ENCODE measurements at regions not wholly inside any gene's neighbourhood (a gene's known extent, or its start where the extent isn't known, plus 50 kb on each side); places are given as distances from the start of the nearest gene placed in this dataset.

GRCh38 chr6:168784426-168784825, 343.4 kb downstream of the SMOC2 start:
- Histone ChIP-seq H3K4me3 (ENCODE audit: low read depth in 1 of 2, low read length in 2 of 2) (no peak overlapping the region), H3K9me3 (ENCODE audit: insufficient read depth, low read length, severe bottlenecking) (peaks cover 2% of the 10 kb centered on the region), H3K27me3 (ENCODE audit: insufficient read depth, low read length, poor library complexity) (no peaks in the 10 kb centered on the region), H3K36me3 (ENCODE audit: insufficient read depth, low read length) (no peaks in the 10 kb centered on the region), H3K79me2 (ENCODE audit: insufficient read depth, low read length) (no peaks in the 10 kb centered on the region), H3K9ac (ENCODE audit: low read depth, low read length) (no peak overlapping the region), H2AFZ (ENCODE audit: low read depth, low read length) (no peak overlapping the region), H4K20me1 (ENCODE audit: insufficient read depth, low read length) (no peaks in the 10 kb centered on the region), H3K27ac (ENCODE audit: low read length) (no peak overlapping the region), H3K4me2 (ENCODE audit: insufficient read depth, low read length) (no peak overlapping the region), H3K4me1 (ENCODE audit: insufficient read depth, low read length) (no peaks in the 10 kb centered on the region)
- TF ChIP-seq CTCF (IDR thresholded peaks at IDR 0.05; ENCODE audit: borderline replicate concordance, extremely low read depth, low read length, poor library complexity, severe bottlenecking) (no peak), EZH2 (IDR thresholded peaks at IDR 0.05; ENCODE audit: borderline replicate concordance, low read depth, low read length, severe bottlenecking) (no peak)
- no peak for ATAC-seq (ENCODE audit: insufficient read depth, low read depth)
- DNase-seq, result no peak

GRCh38 chr6:168783720-168784119, 342.7 kb downstream of the SMOC2 start:
- Histone ChIP-seq H4K20me1 (ENCODE audit: insufficient read depth, low read length) (no peaks in the 10 kb centered on the region), H3K27ac (ENCODE audit: low read length) (no peak overlapping the region), H3K36me3 (ENCODE audit: insufficient read depth, low read length) (no peaks in the 10 kb centered on the region), H2AFZ (ENCODE audit: low read depth, low read length) (no peak overlapping the region), H3K9ac (ENCODE audit: low read depth, low read length) (no peak overlapping the region), H3K27me3 (ENCODE audit: insufficient read depth, low read length, poor library complexity) (no peaks in the 10 kb centered on the region), H3K4me3 (ENCODE audit: low read depth in 1 of 2, low read length in 2 of 2) (no peak overlapping the region), H3K9me3 (ENCODE audit: insufficient read depth, low read length, severe bottlenecking) (peaks cover 2% of the 10 kb centered on the region), H3K4me2 (ENCODE audit: insufficient read depth, low read length) (no peak overlapping the region), H3K4me1 (ENCODE audit: insufficient read depth, low read length) (no peaks in the 10 kb centered on the region), H3K79me2 (ENCODE audit: insufficient read depth, low read length) (no peaks in the 10 kb centered on the region)
- no peak for DNase-seq
- TF ChIP-seq EZH2 (IDR thresholded peaks at IDR 0.05; ENCODE audit: borderline replicate concordance, low read depth, low read length, severe bottlenecking) (no peak), CTCF (IDR thresholded peaks at IDR 0.05; ENCODE audit: borderline replicate concordance, extremely low read depth, low read length, poor library complexity, severe bottlenecking) (no peak)
- no peak for ATAC-seq (ENCODE audit: insufficient read depth, low read depth)

GRCh38 chr6:168782187-168782751, 341.3 kb downstream of the SMOC2 start:
- Histone ChIP-seq H3K36me3 (ENCODE audit: insufficient read depth, low read length) (no peaks in the 10 kb centered on the region), H3K4me3 (ENCODE audit: low read depth in 1 of 2, low read length in 2 of 2) (no peak overlapping the region), H3K27me3 (ENCODE audit: insufficient read depth, low read length, poor library complexity) (no peaks in the 10 kb centered on the region), H4K20me1 (ENCODE audit: insufficient read depth, low read length) (no peaks in the 10 kb centered on the region), H3K4me1 (ENCODE audit: insufficient read depth, low read length) (no peaks in the 10 kb centered on the region), H3K9me3 (ENCODE audit: insufficient read depth, low read length, severe bottlenecking) (peaks cover 2% of the 10 kb centered on the region), H2AFZ (ENCODE audit: low read depth, low read length) (no peak overlapping the region), H3K79me2 (ENCODE audit: insufficient read depth, low read length) (no peaks in the 10 kb centered on the region), H3K4me2 (ENCODE audit: insufficient read depth, low read length) (no peak overlapping the region), H3K9ac (ENCODE audit: low read depth, low read length) (no peak overlapping the region), H3K27ac (ENCODE audit: low read length) (no peak overlapping the region)
- DNase-seq (no peak), ATAC-seq (ENCODE audit: insufficient read depth, low read depth) (no peak)
- TF ChIP-seq EZH2 (IDR thresholded peaks at IDR 0.05; ENCODE audit: borderline replicate concordance, low read depth, low read length, severe bottlenecking) (no peak), CTCF (IDR thresholded peaks at IDR 0.05; ENCODE audit: borderline replicate concordance, extremely low read depth, low read length, poor library complexity, severe bottlenecking) (no peak)

- Histone ChIP-seq H3K79me2 (ENCODE audit: insufficient read depth, low read length) (no peaks in the 10 kb centered on the region), H3K9ac (ENCODE audit: low read depth, low read length) (no peak overlapping the region), H2AFZ (ENCODE audit: low read depth, low read length) (no peak overlapping the region), H3K4me3 (ENCODE audit: low read depth in 1 of 2, low read length in 2 of 2) (no peak overlapping the region), H4K20me1 (ENCODE audit: insufficient read depth, low read length) (no peaks in the 10 kb centered on the region), H3K27ac (ENCODE audit: low read length) (no peak overlapping the region), H3K36me3 (ENCODE audit: insufficient read depth, low read length) (no peaks in the 10 kb centered on the region), H3K27me3 (ENCODE audit: insufficient read depth, low read length, poor library complexity) (no peaks in the 10 kb centered on the region), H3K9me3 (ENCODE audit: insufficient read depth, low read length, severe bottlenecking) (peaks cover 4% of the 10 kb centered on the region), H3K4me1 (ENCODE audit: insufficient read depth, low read length) (no peaks in the 10 kb centered on the region), H3K4me2 (ENCODE audit: insufficient read depth, low read length) (no peak overlapping the region)
- no peak for TF ChIP-seq EZH2 (IDR thresholded peaks at IDR 0.05; ENCODE audit: borderline replicate concordance, low read depth, low read length, severe bottlenecking)
- no peak for TF ChIP-seq CTCF (IDR thresholded peaks at IDR 0.05; ENCODE audit: borderline replicate concordance, extremely low read depth, low read length, poor library complexity, severe bottlenecking)
- DNase-seq (no peak), ATAC-seq (ENCODE audit: insufficient read depth, low read depth) (no peak)
These were observed 337.2 kb downstream of the SMOC2 start for GRCh38 chr6:168778201-168778600.
